ENCODE measurements at regions not wholly inside any gene's neighbourhood (a gene's known extent, or its start where the extent isn't known, plus 50 kb on each side); places are given as distances from the start of the nearest gene placed in this dataset.

DNA sequence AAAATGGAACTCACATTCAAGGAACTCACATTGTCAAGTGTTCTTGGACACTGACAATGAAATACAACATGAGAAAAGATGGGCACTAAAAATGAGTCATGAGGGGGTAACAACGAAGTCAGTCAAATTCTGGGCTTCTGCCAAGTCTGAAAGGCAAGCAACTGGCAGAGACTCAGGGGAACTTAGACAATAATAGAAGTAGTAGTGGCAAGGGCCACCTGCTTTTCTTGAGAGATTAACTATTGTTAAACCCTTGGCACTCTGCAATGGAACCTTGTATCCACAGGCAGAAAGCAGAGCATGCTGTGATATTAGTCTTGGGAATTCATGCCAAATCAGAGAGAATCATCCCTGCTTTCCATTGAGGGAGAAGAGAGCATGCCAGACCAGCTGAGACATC lies 382.6 kb upstream of the CDH2 start:
- no peak overlapping the region for H3K4me3 ChIP-seq (ENCODE audit: low read depth, low read length)
- TF ChIP-seq, protein P1, sequence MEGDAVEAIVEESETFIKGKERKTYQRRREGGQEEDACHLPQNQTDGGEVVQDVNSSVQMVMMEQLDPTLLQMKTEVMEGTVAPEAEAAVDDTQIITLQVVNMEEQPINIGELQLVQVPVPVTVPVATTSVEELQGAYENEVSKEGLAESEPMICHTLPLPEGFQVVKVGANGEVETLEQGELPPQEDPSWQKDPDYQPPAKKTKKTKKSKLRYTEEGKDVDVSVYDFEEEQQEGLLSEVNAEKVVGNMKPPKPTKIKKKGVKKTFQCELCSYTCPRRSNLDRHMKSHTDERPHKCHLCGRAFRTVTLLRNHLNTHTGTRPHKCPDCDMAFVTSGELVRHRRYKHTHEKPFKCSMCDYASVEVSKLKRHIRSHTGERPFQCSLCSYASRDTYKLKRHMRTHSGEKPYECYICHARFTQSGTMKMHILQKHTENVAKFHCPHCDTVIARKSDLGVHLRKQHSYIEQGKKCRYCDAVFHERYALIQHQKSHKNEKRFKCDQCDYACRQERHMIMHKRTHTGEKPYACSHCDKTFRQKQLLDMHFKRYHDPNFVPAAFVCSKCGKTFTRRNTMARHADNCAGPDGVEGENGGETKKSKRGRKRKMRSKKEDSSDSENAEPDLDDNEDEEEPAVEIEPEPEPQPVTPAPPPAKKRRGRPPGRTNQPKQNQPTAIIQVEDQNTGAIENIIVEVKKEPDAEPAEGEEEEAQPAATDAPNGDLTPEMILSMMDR (IDR thresholded peaks at IDR 0.05; ENCODE audit: insufficient read depth, low read depth, low read length, missing control alignments): no peak
- no peak for DNase-seq (ENCODE audit: low read depth)

DNA sequence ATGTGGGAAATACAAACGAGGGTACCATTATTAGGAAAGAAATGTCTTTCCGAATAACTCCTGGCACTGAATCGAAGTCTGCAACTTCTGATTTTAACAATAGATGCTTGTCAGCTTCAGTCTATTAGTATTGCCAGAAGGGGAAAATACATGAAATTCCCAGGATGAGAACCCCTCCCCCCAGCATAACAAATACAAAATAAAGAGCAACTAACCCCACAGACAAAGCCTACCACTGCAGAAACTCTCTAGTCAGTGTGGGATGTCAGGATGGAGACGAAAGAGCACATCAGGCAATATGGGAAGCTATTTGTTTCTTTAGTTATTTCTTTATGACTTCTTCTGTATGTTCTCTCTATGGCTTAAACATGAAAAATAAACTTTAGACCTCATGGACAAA lies 365.0 kb upstream of the CDH2 start:
- DNase-seq (ENCODE audit: low read depth): no peak
- TF ChIP-seq, protein P1 (IDR thresholded peaks at IDR 0.05; ENCODE audit: insufficient read depth, low read depth, low read length, missing control alignments): no peak
- H3K4me3 ChIP-seq (ENCODE audit: low read depth, low read length): no peak overlapping the region

DNA sequence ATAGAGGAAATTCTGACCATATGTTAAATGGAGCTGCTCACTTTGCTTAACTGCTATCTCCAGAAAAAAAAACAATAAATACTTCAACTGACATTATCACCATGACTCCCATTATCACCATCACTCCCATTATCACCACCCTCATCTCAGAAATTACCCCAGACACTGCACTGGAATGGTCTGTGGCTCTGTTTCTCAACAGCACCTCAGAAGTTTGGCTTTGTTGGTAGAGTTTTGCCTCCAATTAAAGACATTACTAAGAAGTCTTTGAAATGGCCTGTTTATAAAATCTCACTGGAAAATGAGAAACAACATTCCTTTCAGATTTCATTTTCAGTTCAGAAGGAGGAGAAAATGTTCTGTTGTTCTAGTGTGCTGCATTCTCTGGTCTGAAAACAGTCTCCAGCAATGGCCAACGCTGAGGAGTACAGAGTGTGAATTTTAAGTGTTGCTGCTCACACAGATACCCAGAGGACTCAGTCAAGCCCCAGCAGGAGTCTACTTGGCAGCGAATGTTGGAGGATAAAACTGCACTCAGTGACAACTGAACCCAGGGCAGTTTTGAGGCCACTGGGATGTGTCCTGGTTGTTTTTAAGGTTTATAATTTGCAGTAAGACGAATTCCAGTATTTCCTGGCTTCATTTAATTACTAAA lies 364.5 kb upstream of the CDH2 start:
- TF ChIP-seq, protein P1 (IDR thresholded peaks at IDR 0.05; ENCODE audit: insufficient read depth, low read depth, low read length, missing control alignments): no peak
- DNase-seq (ENCODE audit: low read depth): no peak
- no peak overlapping the region for H3K4me3 ChIP-seq (ENCODE audit: low read depth, low read length)

DNA sequence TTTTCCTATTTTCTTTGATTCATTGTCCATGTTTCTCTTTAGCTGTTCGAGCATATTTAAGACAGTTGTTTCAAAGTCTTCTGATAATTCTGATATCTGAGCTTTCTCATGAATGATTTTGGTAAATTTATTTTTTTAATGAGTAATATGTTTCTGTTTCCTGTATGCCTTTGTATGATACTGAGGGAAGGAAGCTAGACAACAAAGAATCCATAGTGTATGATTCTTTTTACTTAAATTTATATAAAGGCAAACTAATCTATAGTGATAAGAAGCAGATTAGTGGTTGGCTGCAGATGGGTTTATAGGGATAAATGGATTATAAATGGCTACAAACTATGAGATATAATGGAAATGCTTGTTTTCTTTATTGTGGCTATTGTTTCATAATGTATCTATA lies 352.7 kb upstream of the CDH2 start:
- no peak overlapping the region for H3K4me3 ChIP-seq (ENCODE audit: low read depth, low read length)
- TF ChIP-seq, protein P1 (IDR thresholded peaks at IDR 0.05; ENCODE audit: insufficient read depth, low read depth, low read length, missing control alignments): no peak
- DNase-seq (ENCODE audit: low read depth): no peak

DNA sequence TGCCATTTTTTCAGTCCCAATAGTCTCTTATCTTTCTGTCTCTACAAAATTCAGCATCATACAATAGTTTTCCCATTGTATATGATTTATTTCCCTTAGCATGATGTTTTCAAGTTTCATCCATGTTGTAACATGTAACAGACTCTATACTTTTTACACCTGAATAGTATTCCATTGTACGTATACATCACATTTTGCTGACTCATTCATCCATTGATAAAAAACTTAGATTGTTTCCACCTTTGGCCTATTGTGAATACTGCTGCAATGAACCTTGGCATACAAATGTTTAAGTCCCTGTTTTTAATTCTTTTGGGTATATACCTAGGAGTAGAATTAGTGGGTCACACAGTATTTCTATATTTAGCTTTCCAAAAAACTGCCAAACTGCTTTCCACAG lies 349.3 kb upstream of the CDH2 start:
- no peak overlapping the region for H3K4me3 ChIP-seq (ENCODE audit: low read depth, low read length)
- DNase-seq (ENCODE audit: low read depth): no peak

DNA sequence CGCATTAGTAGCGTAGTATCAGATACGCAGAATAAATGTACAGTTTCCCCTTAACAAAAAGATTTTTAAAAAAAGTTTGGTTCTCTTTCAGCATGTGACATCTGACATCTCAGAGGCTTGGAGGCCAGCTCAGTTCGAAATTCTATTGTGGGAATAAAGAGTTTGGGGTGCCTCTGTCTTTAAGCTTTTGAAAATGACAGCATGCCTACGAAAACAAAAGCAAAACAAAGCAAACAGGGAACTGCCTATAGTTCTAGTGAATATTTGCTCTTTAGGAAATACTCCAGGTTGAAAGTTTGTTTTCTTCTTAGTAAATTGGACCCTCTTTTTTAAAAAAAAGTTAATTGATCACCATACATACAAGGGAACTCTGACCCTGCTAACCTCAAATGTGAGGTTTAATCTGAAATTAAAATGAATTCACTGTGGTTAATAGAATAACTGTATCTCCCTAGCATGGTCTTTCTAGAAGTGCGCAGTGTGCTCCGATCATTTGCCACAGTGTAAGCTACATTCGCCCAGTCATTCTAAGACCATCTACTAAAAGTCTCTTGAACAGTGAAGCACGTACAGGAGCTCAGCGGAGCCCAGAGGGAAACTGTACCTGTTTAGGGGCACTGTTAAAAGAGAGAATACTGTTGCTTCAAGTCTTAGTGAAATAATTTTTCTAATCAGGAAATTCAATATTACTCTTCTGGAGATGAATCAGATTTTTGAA lies 347.0 kb upstream of the CDH2 start:
- H3K4me3 ChIP-seq (ENCODE audit: low read depth, low read length): peak overlapping the region; percentile 23; the same call in 1 of the 2 replicates
- no peak for DNase-seq (ENCODE audit: low read depth)
- TF ChIP-seq, protein P1 (IDR thresholded peaks at IDR 0.05; ENCODE audit: insufficient read depth, low read depth, low read length, missing control alignments): no peak

More for the DNA sequence above, 349.3 kb upstream of the CDH2 start:
- TF ChIP-seq, protein P1 (IDR thresholded peaks at IDR 0.05; ENCODE audit: insufficient read depth, low read depth, low read length, missing control alignments): no peak

All from GM12865 (cell line).